ENCODE measurements at regions not wholly inside any gene's neighbourhood (a gene's known extent, or its start where the extent isn't known, plus 50 kb on each side); places are given as distances from the start of the nearest gene placed in this dataset.

DNA sequence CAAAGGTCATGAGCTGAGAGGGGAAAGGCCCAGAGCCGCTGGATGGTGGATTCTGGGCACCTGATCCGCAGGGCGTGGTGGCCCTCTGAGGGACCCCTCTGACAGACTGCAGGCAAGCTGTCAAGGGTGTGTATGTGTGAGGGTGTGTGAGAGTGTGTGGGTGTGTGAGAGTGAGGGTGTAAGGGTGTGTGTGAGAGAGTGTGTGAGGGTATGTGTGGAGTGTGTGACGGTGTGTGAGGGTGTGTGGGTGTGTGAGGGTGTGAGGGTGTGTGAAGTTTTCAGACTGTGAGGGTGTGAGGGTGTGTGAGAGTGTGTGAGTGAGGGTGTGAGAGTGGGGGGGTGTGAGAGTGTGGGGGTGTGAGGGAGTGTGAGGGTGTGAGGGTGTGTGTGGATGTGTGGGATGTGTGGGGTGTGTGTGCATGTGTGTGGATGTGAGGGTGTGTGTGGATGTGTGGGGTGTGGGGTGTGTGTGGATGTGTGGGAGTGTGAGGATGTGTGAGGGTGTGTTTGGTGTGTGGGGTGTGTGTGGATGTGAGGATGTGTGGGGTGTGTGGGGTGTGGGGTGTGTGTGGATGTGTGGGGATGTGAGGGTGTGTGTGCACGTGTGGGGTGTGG lies 156.7 kb downstream of the TMEM121 start:
- TF ChIP-seq, protein P1, sequence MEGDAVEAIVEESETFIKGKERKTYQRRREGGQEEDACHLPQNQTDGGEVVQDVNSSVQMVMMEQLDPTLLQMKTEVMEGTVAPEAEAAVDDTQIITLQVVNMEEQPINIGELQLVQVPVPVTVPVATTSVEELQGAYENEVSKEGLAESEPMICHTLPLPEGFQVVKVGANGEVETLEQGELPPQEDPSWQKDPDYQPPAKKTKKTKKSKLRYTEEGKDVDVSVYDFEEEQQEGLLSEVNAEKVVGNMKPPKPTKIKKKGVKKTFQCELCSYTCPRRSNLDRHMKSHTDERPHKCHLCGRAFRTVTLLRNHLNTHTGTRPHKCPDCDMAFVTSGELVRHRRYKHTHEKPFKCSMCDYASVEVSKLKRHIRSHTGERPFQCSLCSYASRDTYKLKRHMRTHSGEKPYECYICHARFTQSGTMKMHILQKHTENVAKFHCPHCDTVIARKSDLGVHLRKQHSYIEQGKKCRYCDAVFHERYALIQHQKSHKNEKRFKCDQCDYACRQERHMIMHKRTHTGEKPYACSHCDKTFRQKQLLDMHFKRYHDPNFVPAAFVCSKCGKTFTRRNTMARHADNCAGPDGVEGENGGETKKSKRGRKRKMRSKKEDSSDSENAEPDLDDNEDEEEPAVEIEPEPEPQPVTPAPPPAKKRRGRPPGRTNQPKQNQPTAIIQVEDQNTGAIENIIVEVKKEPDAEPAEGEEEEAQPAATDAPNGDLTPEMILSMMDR (IDR thresholded peaks at IDR 0.05): no peak
- TF ChIP-seq EZH2 (IDR thresholded peaks at IDR 0.05; ENCODE audit: borderline replicate concordance, insufficient read depth, low read depth, low read length, poor library complexity, severe bottlenecking): no peak
